Skeletal muscle cell (primary cell): ENCODE measurements at regions not wholly inside any gene's neighbourhood (a gene's known extent, or its start where the extent isn't known, plus 50 kb on each side); places are given as distances from the start of the nearest gene placed in this dataset.

Experiments
- DNase-seq: peaks from one replicate; pipeline ENCODE4 v3.0.0-alpha.2; 2010; ENCODE audit warnings: low read depth
- H3K4me3 ChIP-seq: 2 replicates; pipeline ENCODE4 v1.5.1; 2011; ENCODE audit warnings: low read depth, mild to moderate bottlenecking, control low read depth, low read length, moderate library complexity

DNA sequence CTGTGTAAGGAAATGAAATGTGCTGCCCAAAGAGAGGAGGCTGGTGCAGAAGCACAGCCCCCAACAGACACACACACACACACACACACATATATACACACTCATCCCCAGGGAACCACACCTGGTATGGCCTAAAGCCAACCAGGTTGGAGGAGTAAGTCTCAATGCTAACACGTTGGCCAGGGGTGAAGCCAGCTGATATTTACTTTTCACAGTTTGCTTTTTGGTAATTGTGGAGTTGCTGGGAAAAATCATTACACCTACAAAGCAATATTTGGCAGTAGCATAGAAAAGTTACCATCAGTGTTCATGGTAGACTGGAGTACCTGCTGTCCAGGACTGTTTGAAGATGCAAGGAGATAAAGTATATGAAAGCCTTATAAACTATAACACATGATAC, 50.3 kb upstream of the NAA20 start:
- no peak for DNase-seq

More for the DNA sequence above, 50.3 kb upstream of the NAA20 start:
- H3K4me3 ChIP-seq = no peak overlapping the region
